ENCODE measurements at regions not wholly inside any gene's neighbourhood (a gene's known extent, or its start where the extent isn't known, plus 50 kb on each side); places are given as distances from the start of the nearest gene placed in this dataset.

GRCh38 chr22:49325531-49326395 is 501.9 kb downstream of the BRD1 start:
- Mint-ChIP-seq H3K27ac (no peak overlapping the region), H3K4me3 (no peak overlapping the region), H3K27me3 (ENCODE audit: low read depth) (peaks cover 41% of the 10 kb centered on the region), H3K9me3 (peaks cover 12% of the 10 kb centered on the region), H3K36me3 (ENCODE audit: low read depth) (no peaks in the 10 kb centered on the region), H3K4me1 (no peaks in the 10 kb centered on the region)
- no peak for TF ChIP-seq CTCF (IDR thresholded peaks at IDR 0.05; ENCODE audit: unreplicated experiment in 3 of 3)

GRCh38 chr22:49324527-49325491 is 502.9 kb downstream of the BRD1 start:
- Mint-ChIP-seq H3K4me1 (no peaks in the 10 kb centered on the region), H3K27me3 (ENCODE audit: low read depth) (peaks cover 48% of the 10 kb centered on the region), H3K27ac (no peak overlapping the region), H3K4me3 (no peak overlapping the region), H3K9me3 (peaks cover 12% of the 10 kb centered on the region), H3K36me3 (ENCODE audit: low read depth) (no peaks in the 10 kb centered on the region)
- no peak for TF ChIP-seq CTCF (IDR thresholded peaks at IDR 0.05; ENCODE audit: unreplicated experiment in 3 of 3)

- H3K27ac Mint-ChIP-seq: no peak overlapping the region
- peaks cover 50% of the 10 kb centered on the region for H3K27me3 Mint-ChIP-seq (ENCODE audit: low read depth)
- TF ChIP-seq CTCF (IDR thresholded peaks at IDR 0.05; ENCODE audit: unreplicated experiment in 3 of 3): no peak
- H3K36me3 Mint-ChIP-seq (ENCODE audit: low read depth): no peaks in the 10 kb centered on the region
- H3K4me1 Mint-ChIP-seq: no peaks in the 10 kb centered on the region
- no peak overlapping the region for H3K4me3 Mint-ChIP-seq
- peaks cover 12% of the 10 kb centered on the region for H3K9me3 Mint-ChIP-seq
These were observed 503.8 kb downstream of the BRD1 start for GRCh38 chr22:49323751-49324415.

GRCh38 chr22:49322861-49323622 is 504.6 kb downstream of the BRD1 start:
- no peaks in the 10 kb centered on the region for H3K36me3 Mint-ChIP-seq (ENCODE audit: low read depth)
- H3K9me3 Mint-ChIP-seq: peaks cover 12% of the 10 kb centered on the region
- no peaks in the 10 kb centered on the region for H3K4me1 Mint-ChIP-seq
- peaks cover 57% of the 10 kb centered on the region for H3K27me3 Mint-ChIP-seq (ENCODE audit: low read depth)
- no peak overlapping the region for H3K27ac Mint-ChIP-seq
- no peak overlapping the region for H3K4me3 Mint-ChIP-seq
- no peak for TF ChIP-seq CTCF (IDR thresholded peaks at IDR 0.05; ENCODE audit: unreplicated experiment in 3 of 3)

GRCh38 chr22:49322231-49322630 is 505.4 kb downstream of the BRD1 start:
- peaks cover 12% of the 10 kb centered on the region for H3K9me3 Mint-ChIP-seq
- no peaks in the 10 kb centered on the region for H3K4me1 Mint-ChIP-seq
- H3K27me3 Mint-ChIP-seq (ENCODE audit: low read depth): peaks cover 61% of the 10 kb centered on the region
- H3K36me3 Mint-ChIP-seq (ENCODE audit: low read depth): no peaks in the 10 kb centered on the region
- no peak for TF ChIP-seq CTCF (IDR thresholded peaks at IDR 0.05; ENCODE audit: unreplicated experiment in 3 of 3)
- H3K27ac Mint-ChIP-seq: no peak overlapping the region
- no peak overlapping the region for H3K4me3 Mint-ChIP-seq

Measured in nephron (organoid).